GM12878 (cell line): ENCODE measurements at regions not wholly inside any gene's neighbourhood (a gene's known extent, or its start where the extent isn't known, plus 50 kb on each side); places are given as distances from the start of the nearest gene placed in this dataset.

Experiments
- ATAC-seq: fragments of 200-7000 bp; cut with Tn5 transposase; 3 replicates; pipeline ENCODE4 v1.9.1; 2020; ENCODE audit warnings: mild to moderate bottlenecking, moderate library complexity
- BruUV-seq: library from RNA; stranded (reverse); fragments of 400-500 nt; replicated peaks from 2 replicates; lab custom pipeline; 2021; lab: Mats Ljungman, UMichigan
- CTCF ChIA-PET: fragments of 300-600 bp; sonication (Branson Sonifier 250); formaldehyde crosslinking; extraction: SDS; loops from one replicate; lab custom pipeline; 2021; ENCODE audit warnings: inconsistent platforms; lab: Yijun Ruan, JAX
- POLR2A ChIA-PET: fragments of 350-600 bp; formaldehyde crosslinking; extraction: SDS; loops from one replicate; lab custom pipeline; 2021; ENCODE audit warnings: inconsistent platforms; lab: Charles Lee
- RAD21 ChIA-PET: fragments of 300-600 bp; sonication (Branson Sonifier 250); formaldehyde crosslinking; loops from one replicate; lab custom pipeline; 2023; ENCODE audit warnings: antibody characterized with exemption; ENCODE audit not compliant: unreplicated experiment; lab: Charles Lee
- SMC1A ChIA-PET: fragments of 300-600 bp; sonication (Branson Sonifier 250); formaldehyde crosslinking; loops from one replicate; lab custom pipeline; 2023; ENCODE audit not compliant: unreplicated experiment, uncharacterized antibody; lab: Charles Lee
- DNase-seq: peaks from one replicate; pipeline ENCODE4 v3.0.0-alpha.2; 2011; ENCODE audit warnings: low read depth, low spot score
- FAIRE-seq: peaks from 3 replicates; lab custom pipeline; 2011; peaks lifted over from hg19 to GRCh38; lab: Jason Lieb, UNC
- H2AFZ ChIP-seq: 2 replicates; pipeline ENCODE4 v1.6.0; 2011; ENCODE audit warnings: low read depth, low read length, control low read depth; ENCODE audit not compliant: control insufficient read depth
- H3K27ac ChIP-seq: 2 replicates; pipeline ENCODE4 v1.5.1; 2011; ENCODE audit warnings: control low read depth; ENCODE audit not compliant: control insufficient read depth, insufficient read depth
- H3K27me3 ChIP-seq, 2 experiments: replicated peaks in 1 of 2; 2 replicates each; pipeline versions ENCODE4 v1.6.0 to v1.6.1; 2011; ENCODE audit warnings: low read length in 1 of 2; ENCODE audit not compliant: control insufficient read depth in 2 of 2, insufficient read depth in 2 of 2
- H3K36me3 ChIP-seq, 2 experiments: 2 replicates each; pipeline ENCODE4 v1.5.1; 2011; ENCODE audit warnings: low read length in 1 of 2; ENCODE audit not compliant: control insufficient read depth in 2 of 2, insufficient read depth in 2 of 2
- H3K4me1 ChIP-seq: 2 replicates; pipeline ENCODE4 v1.6.1; 2011; ENCODE audit warnings: mild to moderate bottlenecking, low read length, moderate library complexity, mixed read lengths; ENCODE audit not compliant: control insufficient read depth, insufficient read depth
- H3K4me2 ChIP-seq: 2 replicates; pipeline ENCODE4 v1.6.0; 2011; ENCODE audit warnings: control low read depth; ENCODE audit not compliant: control insufficient read depth, insufficient read depth
- H3K4me3 ChIP-seq: fragments of 200-600 bp; sonication (generic); 2 replicates; pipeline ENCODE4 v1.5.1; 2016
- H3K79me2 ChIP-seq: 2 replicates; pipeline ENCODE4 v1.6.0; 2011; ENCODE audit warnings: low read length; ENCODE audit not compliant: control insufficient read depth, insufficient read depth
- H3K9ac ChIP-seq: 2 replicates; pipeline ENCODE4 v1.8.0; 2011; ENCODE audit warnings: low read length, control low read depth, mixed read lengths; ENCODE audit not compliant: control insufficient read depth, insufficient read depth
- H3K9me3 ChIP-seq: replicated peaks from 3 replicates; pipeline ENCODE4 v1.5.1; 2011; ENCODE audit warnings: mild to moderate bottlenecking, low read length; ENCODE audit not compliant: control insufficient read depth, insufficient read depth
- H4K20me1 ChIP-seq: 2 replicates; pipeline ENCODE4 v1.6.0; 2011; ENCODE audit not compliant: control insufficient read depth, insufficient read depth
- ASH2L ChIP-seq: fragments of 300-600, 200-600 bp; sonication (generic); IDR thresholded peaks from 2 replicates; pipeline ENCODE4 v1.6.1; 2017; ENCODE audit warnings: low read depth, mild to moderate bottlenecking, borderline replicate concordance
- CHD4 ChIP-seq: fragments of 200-600 bp; sonication (generic); IDR thresholded peaks from 2 replicates; pipeline ENCODE4 v1.6.1; 2016; ENCODE audit warnings: mild to moderate bottlenecking
- CREB1 ChIP-seq: IDR thresholded peaks from 2 replicates; pipeline ENCODE4 v1.6.1; 2012; ENCODE audit warnings: low read depth, mild to moderate bottlenecking, inconsistent platforms
- GABPA ChIP-seq: IDR thresholded peaks from 2 replicates; pipeline ENCODE4 v1.6.1; 2014; ENCODE audit warnings: antibody characterized with exemption, low read depth, mild to moderate bottlenecking, inconsistent platforms
- IKZF1 ChIP-seq: fragments of 450-650 bp; conservative IDR thresholded peaks from 2 replicates; pipeline ENCODE4 v1.6.1; 2017; ENCODE audit warnings: antibody characterized with exemption, mild to moderate bottlenecking
- NFYA ChIP-seq: IDR thresholded peaks from 2 replicates; pipeline ENCODE4 v1.6.1; 2011; ENCODE audit warnings: low read depth, mild to moderate bottlenecking, low read length, improper control_type of control experiment, borderline replicate concordance
- NR2C2 ChIP-seq: IDR thresholded peaks from 2 replicates; pipeline ENCODE4 v1.6.1; 2011; ENCODE audit warnings: borderline replicate concordance, low read depth; ENCODE audit not compliant: control insufficient read depth, insufficient read length
- POLR2AphosphoS2 ChIP-seq: IDR thresholded peaks from 2 replicates; pipeline ENCODE4 v1.6.1; 2011; ENCODE audit warnings: low read depth, mild to moderate bottlenecking, low read length, improper control_type of control experiment, moderate library complexity
- RELA ChIP-seq: fragments of 450-650 bp; IDR thresholded peaks from 2 replicates; pipeline ENCODE4 v1.8.0; 2014; ENCODE audit warnings: borderline replicate concordance; ENCODE audit not compliant: partially characterized antibody
- SMC3 ChIP-seq: IDR thresholded peaks from 2 replicates; pipeline ENCODE4 v1.6.1; 2011; ENCODE audit warnings: low read length, improper control_type of control experiment, borderline replicate concordance
- TCF7 ChIP-seq: IDR thresholded peaks from 2 replicates; pipeline ENCODE4 v1.6.1; 2014; ENCODE audit warnings: antibody characterized with exemption, borderline replicate concordance
- WGBS: methylation state at CpG from one replicate; pipeline ENCODE4 v1.1.6; 2016; ENCODE audit warnings: low lambda C conversion rate; ENCODE audit not compliant: insufficient replicate concordance, insufficient coverage; ENCODE audit errors: missing lambda C conversion rate; 5-methylcytosine and 5-hydroxymethylcytosine counted together
- in situ Hi-C: fragments of 300-500 bp; cut with MboI; formaldehyde crosslinking; loops from 9 replicates; pipeline ENCODE4 v1.14.3; 2018; ENCODE audit warnings: mixed read lengths
- intact Hi-C: fragments of 100-400 bp; cut with micrococcal nuclease; formaldehyde crosslinking; loops from one replicate; pipeline ENCODE4 v1.14.2; 2022; ENCODE audit not compliant: unreplicated experiment
- TF ChIP-seq, protein P1 (sequence below): fragments of 450-650 bp; formaldehyde crosslinking; IDR thresholded peaks from 2 replicates; pipeline ENCODE4 v1.5.0; 2022; ENCODE audit warnings: mild to moderate bottlenecking, missing genetic modification characterization
- TF ChIP-seq, protein P2 (sequence below): fragments of 450-650 bp; IDR thresholded peaks from 2 replicates; pipeline ENCODE4 v1.6.1; 2018; ENCODE audit warnings: borderline replicate concordance, mild to moderate bottlenecking; ENCODE audit not compliant: partially characterized antibody

DNA sequence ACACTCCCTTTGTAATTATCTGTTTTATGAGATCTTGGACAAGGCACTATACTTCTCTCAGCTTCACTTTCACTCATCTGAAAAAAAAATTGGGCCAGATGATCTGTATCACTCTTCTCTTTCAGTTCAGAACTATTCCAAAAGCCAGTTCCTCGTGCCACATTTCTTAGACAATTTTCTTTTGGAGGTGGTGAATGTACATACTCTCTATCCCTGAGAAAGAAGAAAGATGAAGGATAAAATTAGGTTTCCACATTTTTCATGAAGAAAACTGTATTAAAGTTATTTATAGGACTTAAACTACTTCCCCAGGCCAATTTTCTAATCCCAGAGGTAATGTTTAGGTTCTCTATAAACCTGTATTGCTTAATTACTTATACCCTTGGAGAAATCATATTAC lies 171.6 kb downstream of the SLC6A15 start:
- no TSS peak for BruUV-seq
- Histone ChIP-seq H3K27me3 (no peaks in the 10 kb centered on the region), H3K9me3 (no peaks in the 10 kb centered on the region), H3K36me3 (no peaks in the 10 kb centered on the region), H3K9ac (no peak overlapping the region), H3K27ac (no peak overlapping the region), H3K4me1 (no peaks in the 10 kb centered on the region), H3K4me2 (no peak overlapping the region), H2AFZ (no peak overlapping the region), H3K4me3 (no peak overlapping the region), H4K20me1 (no peaks in the 10 kb centered on the region), H3K79me2 (no peaks in the 10 kb centered on the region)
- RAD21 ChIA-PET = no interaction called here
- intact Hi-C loops = no loop called here
- TF ChIP-seq NR2C2 (no peak), SMC3 (no peak), ASH2L (no peak), CREB1 (no peak), GABPA (no peak), TCF7 (no peak), RELA (no peak), NFYA (no peak), CHD4 (no peak), POLR2AphosphoS2 (no peak), IKZF1 (no peak)
- TF ChIP-seq, protein P1, sequence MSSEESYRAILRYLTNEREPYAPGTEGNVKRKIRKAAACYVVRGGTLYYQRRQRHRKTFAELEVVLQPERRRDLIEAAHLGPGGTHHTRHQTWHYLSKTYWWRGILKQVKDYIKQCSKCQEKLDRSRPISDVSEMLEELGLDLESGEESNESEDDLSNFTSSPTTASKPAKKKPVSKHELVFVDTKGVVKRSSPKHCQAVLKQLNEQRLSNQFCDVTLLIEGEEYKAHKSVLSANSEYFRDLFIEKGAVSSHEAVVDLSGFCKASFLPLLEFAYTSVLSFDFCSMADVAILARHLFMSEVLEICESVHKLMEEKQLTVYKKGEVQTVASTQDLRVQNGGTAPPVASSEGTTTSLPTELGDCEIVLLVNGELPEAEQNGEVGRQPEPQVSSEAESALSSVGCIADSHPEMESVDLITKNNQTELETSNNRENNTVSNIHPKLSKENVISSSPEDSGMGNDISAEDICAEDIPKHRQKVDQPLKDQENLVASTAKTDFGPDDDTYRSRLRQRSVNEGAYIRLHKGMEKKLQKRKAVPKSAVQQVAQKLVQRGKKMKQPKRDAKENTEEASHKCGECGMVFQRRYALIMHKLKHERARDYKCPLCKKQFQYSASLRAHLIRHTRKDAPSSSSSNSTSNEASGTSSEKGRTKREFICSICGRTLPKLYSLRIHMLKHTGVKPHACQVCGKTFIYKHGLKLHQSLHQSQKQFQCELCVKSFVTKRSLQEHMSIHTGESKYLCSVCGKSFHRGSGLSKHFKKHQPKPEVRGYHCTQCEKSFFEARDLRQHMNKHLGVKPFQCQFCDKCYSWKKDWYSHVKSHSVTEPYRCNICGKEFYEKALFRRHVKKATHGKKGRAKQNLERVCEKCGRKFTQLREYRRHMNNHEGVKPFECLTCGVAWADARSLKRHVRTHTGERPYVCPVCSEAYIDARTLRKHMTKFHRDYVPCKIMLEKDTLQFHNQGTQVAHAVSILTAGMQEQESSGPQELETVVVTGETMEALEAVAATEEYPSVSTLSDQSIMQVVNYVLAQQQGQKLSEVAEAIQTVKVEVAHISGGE (CRISPR knock-in tag) = no peak
- TF ChIP-seq, protein P2, sequence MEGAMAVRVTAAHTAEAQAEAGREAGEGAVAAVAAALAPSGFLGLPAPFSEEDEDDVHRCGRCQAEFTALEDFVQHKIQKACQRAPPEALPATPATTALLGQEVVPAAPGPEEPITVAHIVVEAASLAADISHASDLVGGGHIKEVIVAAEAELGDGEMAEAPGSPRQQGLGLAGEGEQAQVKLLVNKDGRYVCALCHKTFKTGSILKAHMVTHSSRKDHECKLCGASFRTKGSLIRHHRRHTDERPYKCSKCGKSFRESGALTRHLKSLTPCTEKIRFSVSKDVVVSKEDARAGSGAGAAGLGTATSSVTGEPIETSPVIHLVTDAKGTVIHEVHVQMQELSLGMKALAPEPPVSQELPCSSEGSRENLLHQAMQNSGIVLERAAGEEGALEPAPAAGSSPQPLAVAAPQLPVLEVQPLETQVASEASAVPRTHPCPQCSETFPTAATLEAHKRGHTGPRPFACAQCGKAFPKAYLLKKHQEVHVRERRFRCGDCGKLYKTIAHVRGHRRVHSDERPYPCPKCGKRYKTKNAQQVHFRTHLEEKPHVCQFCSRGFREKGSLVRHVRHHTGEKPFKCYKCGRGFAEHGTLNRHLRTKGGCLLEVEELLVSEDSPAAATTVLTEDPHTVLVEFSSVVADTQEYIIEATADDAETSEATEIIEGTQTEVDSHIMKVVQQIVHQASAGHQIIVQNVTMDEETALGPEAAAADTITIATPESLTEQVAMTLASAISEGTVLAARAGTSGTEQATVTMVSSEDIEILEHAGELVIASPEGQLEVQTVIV = no peak
- WGBS = 0% methylated on average over 1 of the region's 1 CpG
- ATAC-seq (no peak), FAIRE-seq (no peak), DNase-seq (no peak)
- POLR2A ChIA-PET = no interaction called here
- SMC1A ChIA-PET = no interaction called here
- CTCF ChIA-PET = no interaction called here
- in situ Hi-C loops = no loop called here
